Stimulated activated CD4-positive, alpha-beta T cell treated with anti-CD3 and anti-CD28 coated beads, Interleukin-12 subunit alpha, Interleukin-12 subunit beta, amount 100 ng/mL, for 24 hours (primary cell): ENCODE measurements at regions not wholly inside any gene's neighbourhood (a gene's known extent, or its start where the extent isn't known, plus 50 kb on each side); places are given as distances from the start of the nearest gene placed in this dataset.
"Not testable (repeated sequence)": the region's sequence is repeated elsewhere in the genome, so short reads cannot be mapped to it uniquely, and the experiment has no call there.

Source experiments
- DNase-seq, 2 experiments: peaks; one replicate each; pipeline ENCODE4 v3.0.0-alpha.2; 2020; ENCODE audit warnings: low read depth in 2 of 2

GRCh38 chr3:157857440-157857839 lies 248.8 kb downstream of the SHOX2 start:
- no peak for DNase-seq

- no peak for DNase-seq
Measured at GRCh38 chr3:157856078-157856939, 249.9 kb downstream of the SHOX2 start.

DNA sequence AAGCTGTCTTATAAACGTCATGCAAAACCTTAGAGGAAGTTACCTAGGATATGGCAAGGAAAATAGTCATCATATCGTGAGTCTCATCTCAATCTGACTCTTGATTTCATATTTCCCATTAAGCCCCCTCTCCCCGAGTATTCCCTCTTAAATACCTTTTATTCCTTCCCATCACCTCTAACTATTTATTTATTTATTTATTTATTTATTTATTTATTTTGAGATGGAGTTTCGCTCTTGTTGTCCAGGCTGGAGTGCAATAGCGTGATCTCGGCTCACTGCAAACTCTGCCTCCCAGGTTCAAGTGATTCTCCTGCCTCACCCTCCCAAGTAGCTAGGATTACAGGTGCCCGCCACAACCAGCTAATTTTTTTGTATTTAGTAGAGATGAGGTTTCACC lies 260.4 kb downstream of the SHOX2 start:
- DNase-seq: not testable (repeated sequence)

DNA sequence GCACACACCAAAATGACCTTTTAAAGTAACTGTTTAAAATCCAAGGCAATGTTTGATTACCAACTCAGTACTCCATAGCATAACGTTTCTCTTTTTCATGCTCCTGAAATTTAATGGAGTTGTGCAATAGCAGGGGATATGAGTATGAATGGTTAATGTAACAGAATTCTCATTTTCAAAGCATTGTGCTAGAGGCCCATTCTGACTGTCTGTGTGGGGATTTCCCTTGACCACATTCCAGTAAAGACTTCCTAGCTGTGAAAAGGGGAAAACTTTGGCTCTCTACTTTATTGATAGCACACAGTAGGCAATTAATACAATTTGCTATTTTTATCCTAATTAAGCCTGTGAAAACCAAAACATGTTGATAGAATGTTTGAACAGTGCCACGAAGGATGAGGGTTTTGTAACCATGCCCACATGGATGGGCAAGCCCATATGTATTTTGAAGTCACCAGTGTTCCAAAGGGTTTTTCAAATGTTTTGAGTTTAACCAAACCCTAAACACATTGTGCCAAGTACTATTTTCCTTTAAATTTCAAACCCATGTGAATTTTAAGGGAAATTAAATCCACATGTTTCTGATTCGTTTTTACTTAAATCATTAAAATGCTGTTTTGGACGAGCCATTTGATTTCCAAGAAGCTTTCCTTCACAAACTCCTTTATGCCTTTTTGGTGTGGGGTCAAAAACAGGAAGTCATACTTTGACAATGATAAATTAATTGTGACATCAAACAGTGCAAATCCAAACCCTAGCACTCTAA lies 261.2 kb downstream of the SHOX2 start:
- DNase-seq: no peak

- DNase-seq: no peak
Measured at GRCh38 chr3:157844216-157844615, 262.0 kb downstream of the SHOX2 start.

GRCh38 chr3:157841029-157841428 lies 265.2 kb downstream of the SHOX2 start:
- no peak for DNase-seq

DNA sequence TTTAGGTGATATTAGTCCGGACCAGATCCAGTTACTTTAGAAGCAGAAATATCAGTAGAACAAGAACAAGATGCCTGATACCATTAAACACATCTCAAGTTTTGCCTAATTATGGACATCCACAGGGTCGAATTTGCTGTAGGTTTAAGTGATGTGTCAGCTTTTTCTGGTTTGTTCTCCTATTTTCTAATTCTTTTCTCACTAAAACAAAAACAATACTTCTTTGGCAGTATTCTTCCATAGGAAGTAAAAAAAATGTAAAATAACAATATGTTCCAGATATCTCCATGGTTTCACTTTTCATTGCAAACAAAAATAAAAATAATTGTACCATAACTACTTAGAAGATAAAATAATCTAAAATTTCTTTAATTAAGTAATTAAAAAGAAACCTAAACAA lies 265.7 kb downstream of the SHOX2 start:
- DNase-seq: no peak

DNA sequence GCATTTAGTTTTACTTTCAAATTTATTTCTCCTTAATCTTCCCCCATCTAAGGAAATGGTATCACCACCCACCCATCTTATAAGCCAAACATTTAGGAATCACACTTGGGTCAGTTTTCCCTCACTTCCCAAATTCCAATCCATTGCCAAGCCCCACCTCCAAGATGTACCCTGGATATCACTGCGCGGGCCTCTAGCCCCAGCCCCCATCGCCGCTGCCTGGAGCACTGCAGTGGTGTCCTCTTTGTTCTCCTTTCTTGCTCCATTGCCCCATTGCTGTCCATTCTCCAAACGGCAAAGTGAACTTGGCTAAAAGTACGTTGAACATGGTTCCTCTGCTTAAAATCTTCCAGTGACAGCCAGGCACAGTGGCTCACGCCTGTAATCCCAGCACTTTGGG lies 267.8 kb downstream of the SHOX2 start:
- no peak for DNase-seq

DNA sequence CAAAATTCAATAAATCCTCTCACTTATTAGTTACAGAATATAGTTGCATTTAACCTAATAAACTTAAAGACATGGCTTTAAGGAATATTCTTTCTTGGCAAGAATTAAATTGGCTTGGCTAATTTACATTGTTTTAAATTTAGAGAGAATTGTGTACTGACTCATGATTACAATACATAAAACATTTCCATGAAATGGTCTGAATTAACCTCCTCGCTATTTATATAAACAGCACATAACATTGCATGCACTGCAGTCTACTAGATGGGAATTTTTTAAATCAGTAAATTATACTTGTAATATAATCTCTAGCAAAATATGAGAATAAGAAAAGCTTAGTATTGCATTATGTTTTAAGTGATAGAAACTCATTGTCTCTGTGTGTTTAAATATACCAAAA lies 268.9 kb downstream of the SHOX2 start:
- DNase-seq: no peak

GRCh38 chr3:157836022-157836421 lies 270.2 kb downstream of the SHOX2 start:
- no peak for DNase-seq

- DNase-seq: no peak
Measured at GRCh38 chr3:157832588-157832987, 273.6 kb downstream of the SHOX2 start.

GRCh38 chr3:157830556-157831236 lies 275.5 kb downstream of the SHOX2 start:
- DNase-seq: no peak

- no peak for DNase-seq
Measured at GRCh38 chr3:157829786-157830185, 276.4 kb downstream of the SHOX2 start.

DNA sequence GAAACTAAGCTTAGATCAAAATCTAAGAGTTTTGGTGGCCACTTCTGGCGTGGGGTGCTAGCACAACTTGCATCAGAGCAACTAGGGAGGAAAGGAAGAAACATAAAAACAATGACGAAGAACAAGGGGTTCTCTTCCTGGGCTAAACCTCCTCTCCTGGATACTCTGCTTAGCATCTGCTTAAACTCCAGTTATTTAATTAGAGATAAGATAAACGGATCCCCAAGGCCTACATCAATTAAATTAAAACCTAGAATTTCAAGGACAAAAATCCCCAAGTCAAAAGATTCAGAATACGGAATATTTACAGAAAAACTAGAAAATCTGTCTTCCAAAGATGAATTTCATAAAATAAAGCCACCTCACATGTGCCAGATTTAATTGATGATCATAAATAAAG lies 281.9 kb downstream of the SHOX2 start:
- no peak for DNase-seq

DNA sequence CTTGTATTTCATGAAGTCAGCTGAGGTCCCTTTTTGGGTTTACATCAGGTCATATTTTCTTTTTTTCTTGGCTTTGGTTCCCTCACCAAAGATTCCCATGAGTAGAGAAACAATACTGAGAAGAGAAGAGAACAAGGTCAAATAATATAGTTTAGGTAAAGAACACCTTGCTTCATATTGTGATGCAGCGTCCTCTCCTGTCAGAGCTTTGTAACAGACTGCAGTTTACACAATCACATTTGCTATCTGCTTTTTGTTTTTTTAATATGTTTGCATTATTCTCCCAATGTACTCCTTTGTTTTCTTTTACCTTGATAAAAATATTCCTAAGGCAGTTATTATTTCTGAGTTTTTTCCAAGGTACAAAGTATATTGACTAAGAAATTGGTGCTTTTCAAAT lies 283.2 kb downstream of the SHOX2 start:
- DNase-seq: no peak

DNA sequence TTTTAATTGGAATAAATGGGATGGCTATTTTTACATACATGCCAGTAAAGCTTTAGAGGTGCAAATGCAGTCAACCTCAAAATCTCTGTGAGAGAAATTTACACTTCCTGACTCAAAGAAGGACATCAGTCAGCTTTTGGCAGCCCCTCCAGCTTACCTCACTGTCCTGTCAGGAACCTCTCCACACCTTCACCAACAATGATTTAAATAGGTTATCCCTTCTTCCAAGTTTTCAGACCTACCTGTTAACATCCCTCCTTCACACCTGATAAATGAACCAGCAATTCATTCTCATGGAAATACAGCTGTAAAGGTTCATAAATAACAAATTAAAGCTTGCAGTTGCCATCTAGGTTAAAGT lies 286.1 kb downstream of the SHOX2 start:
- no peak for DNase-seq

DNA sequence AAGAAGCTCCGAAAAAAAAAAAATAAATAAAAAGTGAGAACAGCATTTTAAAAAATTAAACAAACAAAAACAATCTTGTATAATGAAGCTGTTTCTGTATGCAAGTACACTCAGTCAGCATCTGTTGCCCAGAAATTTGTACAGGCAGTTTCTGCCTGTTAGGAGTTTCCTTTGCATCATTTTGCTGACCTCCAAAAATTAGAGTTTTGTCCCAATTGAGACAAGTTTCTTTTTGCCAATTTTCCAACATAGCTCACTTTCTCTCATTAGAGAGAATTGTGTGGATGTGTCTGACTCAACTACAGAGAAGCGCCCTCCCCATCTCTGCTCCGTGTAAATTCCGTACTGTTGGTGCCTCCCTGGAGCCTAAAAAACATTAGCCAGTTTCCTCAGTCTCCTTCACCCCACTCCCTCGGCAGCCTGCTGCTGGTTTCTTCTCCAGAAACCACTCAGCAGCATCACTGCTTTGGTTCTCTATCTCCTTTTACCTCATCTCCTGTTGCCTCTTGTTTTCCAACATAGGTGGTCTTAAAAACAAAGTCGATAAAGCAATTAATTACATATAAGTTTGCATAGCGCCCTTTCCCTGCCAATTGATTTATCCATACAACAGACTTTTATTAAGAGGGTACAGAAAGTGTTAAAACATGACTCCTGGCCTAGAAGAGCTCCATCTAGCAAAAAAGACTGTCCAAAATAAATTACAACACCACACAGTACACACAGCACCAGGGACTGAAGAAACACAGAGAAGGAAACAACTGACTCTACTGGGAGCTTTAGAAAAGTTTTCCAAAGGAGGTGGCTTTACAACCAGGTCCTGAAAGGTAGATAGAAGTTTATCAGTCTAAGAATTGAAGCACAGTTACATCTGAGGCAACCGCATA lies 286.7 kb downstream of the SHOX2 start:
- DNase-seq: no peak

GRCh38 chr3:157816896-157817295 lies 289.3 kb downstream of the SHOX2 start:
- DNase-seq: no peak

- DNase-seq: no peak
Measured at GRCh38 chr3:157816296-157816695, 289.9 kb downstream of the SHOX2 start.

DNA sequence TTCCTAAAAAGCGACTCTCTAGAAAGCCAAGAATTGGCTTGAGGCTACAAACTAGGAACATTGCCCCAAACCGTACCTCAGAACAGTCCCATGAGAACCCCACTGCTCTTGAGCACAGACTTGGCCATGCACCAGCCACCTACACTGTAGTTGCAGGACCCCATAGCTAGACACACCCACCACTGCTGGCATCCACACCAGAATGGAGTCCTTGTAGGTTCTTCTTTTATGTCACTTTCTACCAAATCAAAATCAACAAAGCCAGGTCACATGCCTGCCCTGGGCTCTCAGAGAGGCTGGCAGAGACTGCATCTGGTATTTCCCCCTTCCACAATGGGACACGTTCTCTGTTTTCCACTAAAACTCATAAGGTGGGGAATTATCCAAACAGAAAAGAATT lies 290.5 kb downstream of the SHOX2 start:
- no peak for DNase-seq

GRCh38 chr3:157810924-157811718 lies 295.1 kb downstream of the SHOX2 start:
- DNase-seq: no peak
